C1 segment of cervical spinal cord (tissue), 14 donors: ENCODE measurements at regions not wholly inside any gene's neighbourhood (a gene's known extent, or its start where the extent isn't known, plus 50 kb on each side); places are given as distances from the start of the nearest gene placed in this dataset.

Source experiments
- DNase-seq, 14 donors: peaks; one replicate each; lab custom pipeline; 2025; lab: John Stamatoyannopoulos, UW

- no peak for DNase-seq
Measured at GRCh38 chr6:168228676-168229367, 90.8 kb downstream of the DACT2 start.

- DNase-seq = no peak
Measured at GRCh38 chr6:168227840-168228239, 91.7 kb downstream of the DACT2 start.

- DNase-seq = no peak
Measured at GRCh38 chr6:168226902-168227318, 92.7 kb downstream of the DACT2 start.

GRCh38 chr6:168226061-168226752 is 93.4 kb downstream of the DACT2 start:
- DNase-seq = peak in 3 of 14 donors; percentile 9 to 34 (median 29)

- DNase-seq = no peak
Measured at GRCh38 chr6:168225471-168225911, 94.1 kb downstream of the DACT2 start.

GRCh38 chr6:168223755-168224154 is 95.8 kb downstream of the DACT2 start:
- DNase-seq = no peak

GRCh38 chr6:168223150-168223549 is 96.4 kb downstream of the DACT2 start:
- no peak for DNase-seq

GRCh38 chr6:168222115-168223043 is 97.2 kb downstream of the DACT2 start:
- DNase-seq = no peak

GRCh38 chr6:168221497-168222079 is 98.0 kb downstream of the DACT2 start:
- DNase-seq = no peak

- DNase-seq = no peak
Measured at GRCh38 chr6:168221000-168221399, 98.6 kb downstream of the DACT2 start.

- DNase-seq = no peak
Measured at GRCh38 chr6:168219804-168220203, 99.8 kb downstream of the DACT2 start.

GRCh38 chr6:168218785-168219566 is 100.6 kb downstream of the DACT2 start:
- no peak for DNase-seq

GRCh38 chr6:168217880-168218537 is 101.6 kb downstream of the DACT2 start:
- DNase-seq = no peak

- DNase-seq = no peak
Measured at GRCh38 chr6:168217216-168217879, 102.2 kb downstream of the DACT2 start.

GRCh38 chr6:168216751-168217191 is 102.8 kb downstream of the DACT2 start:
- peak in 5 of 14 donors; percentile 23 to 61 (median 36) for DNase-seq

- no peak for DNase-seq
Measured at GRCh38 chr6:168216117-168216516, 103.5 kb downstream of the DACT2 start.

- DNase-seq = no peak
Measured at GRCh38 chr6:168215121-168215808, 104.3 kb downstream of the DACT2 start.

- no peak for DNase-seq
Measured at GRCh38 chr6:168214586-168215104, 104.9 kb downstream of the DACT2 start.

- no peak for DNase-seq
Measured at GRCh38 chr6:168213121-168213524, 106.5 kb downstream of the DACT2 start.
